ENCODE measurements at regions not wholly inside any gene's neighbourhood (a gene's known extent, or its start where the extent isn't known, plus 50 kb on each side); places are given as distances from the start of the nearest gene placed in this dataset.
"Not testable (repeated sequence)": the region's sequence is repeated elsewhere in the genome, so short reads cannot be mapped to it uniquely, and the experiment has no call there.

- TF ChIP-seq, protein P1, sequence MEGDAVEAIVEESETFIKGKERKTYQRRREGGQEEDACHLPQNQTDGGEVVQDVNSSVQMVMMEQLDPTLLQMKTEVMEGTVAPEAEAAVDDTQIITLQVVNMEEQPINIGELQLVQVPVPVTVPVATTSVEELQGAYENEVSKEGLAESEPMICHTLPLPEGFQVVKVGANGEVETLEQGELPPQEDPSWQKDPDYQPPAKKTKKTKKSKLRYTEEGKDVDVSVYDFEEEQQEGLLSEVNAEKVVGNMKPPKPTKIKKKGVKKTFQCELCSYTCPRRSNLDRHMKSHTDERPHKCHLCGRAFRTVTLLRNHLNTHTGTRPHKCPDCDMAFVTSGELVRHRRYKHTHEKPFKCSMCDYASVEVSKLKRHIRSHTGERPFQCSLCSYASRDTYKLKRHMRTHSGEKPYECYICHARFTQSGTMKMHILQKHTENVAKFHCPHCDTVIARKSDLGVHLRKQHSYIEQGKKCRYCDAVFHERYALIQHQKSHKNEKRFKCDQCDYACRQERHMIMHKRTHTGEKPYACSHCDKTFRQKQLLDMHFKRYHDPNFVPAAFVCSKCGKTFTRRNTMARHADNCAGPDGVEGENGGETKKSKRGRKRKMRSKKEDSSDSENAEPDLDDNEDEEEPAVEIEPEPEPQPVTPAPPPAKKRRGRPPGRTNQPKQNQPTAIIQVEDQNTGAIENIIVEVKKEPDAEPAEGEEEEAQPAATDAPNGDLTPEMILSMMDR (IDR thresholded peaks at IDR 0.05): not testable (repeated sequence)
- TF ChIP-seq, protein P2, sequence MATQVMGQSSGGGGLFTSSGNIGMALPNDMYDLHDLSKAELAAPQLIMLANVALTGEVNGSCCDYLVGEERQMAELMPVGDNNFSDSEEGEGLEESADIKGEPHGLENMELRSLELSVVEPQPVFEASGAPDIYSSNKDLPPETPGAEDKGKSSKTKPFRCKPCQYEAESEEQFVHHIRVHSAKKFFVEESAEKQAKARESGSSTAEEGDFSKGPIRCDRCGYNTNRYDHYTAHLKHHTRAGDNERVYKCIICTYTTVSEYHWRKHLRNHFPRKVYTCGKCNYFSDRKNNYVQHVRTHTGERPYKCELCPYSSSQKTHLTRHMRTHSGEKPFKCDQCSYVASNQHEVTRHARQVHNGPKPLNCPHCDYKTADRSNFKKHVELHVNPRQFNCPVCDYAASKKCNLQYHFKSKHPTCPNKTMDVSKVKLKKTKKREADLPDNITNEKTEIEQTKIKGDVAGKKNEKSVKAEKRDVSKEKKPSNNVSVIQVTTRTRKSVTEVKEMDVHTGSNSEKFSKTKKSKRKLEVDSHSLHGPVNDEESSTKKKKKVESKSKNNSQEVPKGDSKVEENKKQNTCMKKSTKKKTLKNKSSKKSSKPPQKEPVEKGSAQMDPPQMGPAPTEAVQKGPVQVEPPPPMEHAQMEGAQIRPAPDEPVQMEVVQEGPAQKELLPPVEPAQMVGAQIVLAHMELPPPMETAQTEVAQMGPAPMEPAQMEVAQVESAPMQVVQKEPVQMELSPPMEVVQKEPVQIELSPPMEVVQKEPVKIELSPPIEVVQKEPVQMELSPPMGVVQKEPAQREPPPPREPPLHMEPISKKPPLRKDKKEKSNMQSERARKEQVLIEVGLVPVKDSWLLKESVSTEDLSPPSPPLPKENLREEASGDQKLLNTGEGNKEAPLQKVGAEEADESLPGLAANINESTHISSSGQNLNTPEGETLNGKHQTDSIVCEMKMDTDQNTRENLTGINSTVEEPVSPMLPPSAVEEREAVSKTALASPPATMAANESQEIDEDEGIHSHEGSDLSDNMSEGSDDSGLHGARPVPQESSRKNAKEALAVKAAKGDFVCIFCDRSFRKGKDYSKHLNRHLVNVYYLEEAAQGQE (IDR thresholded peaks at IDR 0.05; ENCODE audit: insufficient read depth in 1 of 2, low read depth in 2 of 2, low read length in 1 of 2): not testable (repeated sequence)
- TF ChIP-seq POLR2AphosphoS5 (IDR thresholded peaks at IDR 0.05; ENCODE audit: low read depth, low read length); SIN3A (IDR thresholded peaks at IDR 0.05; ENCODE audit: borderline replicate concordance, insufficient read depth, low read depth, low read length); TCF7L2 (IDR thresholded peaks at IDR 0.05; ENCODE audit: low read depth, low read length): not testable (repeated sequence)
Observed at GRCh38 chr9:67722460-67723090, 136.2 kb upstream of the ANKRD20A1 start.
